Stromal cell of bone marrow (primary cell): ENCODE measurements at regions not wholly inside any gene's neighbourhood (a gene's known extent, or its start where the extent isn't known, plus 50 kb on each side); places are given as distances from the start of the nearest gene placed in this dataset.

Experiments
- DNase-seq: peaks from one replicate; pipeline ENCODE4 v3.0.0-alpha.2; 2012; ENCODE audit warnings: low read depth

GRCh38 chr11:97143463-97143862 lies 753.6 kb downstream of the JRKL start:
- no peak for DNase-seq

- DNase-seq, result no peak
Observed at GRCh38 chr11:97149741-97150140, 759.9 kb downstream of the JRKL start.

- no peak for DNase-seq
Observed at GRCh38 chr11:97157221-97157740, 767.5 kb downstream of the JRKL start.

- no peak for DNase-seq
Observed at GRCh38 chr11:97158243-97158642, 768.4 kb downstream of the JRKL start.

GRCh38 chr11:97163631-97164191 lies 773.9 kb downstream of the JRKL start:
- no peak for DNase-seq

- no peak for DNase-seq
Observed at GRCh38 chr11:97201743-97202612, 812.2 kb downstream of the JRKL start.

GRCh38 chr11:97202613-97203292 lies 812.9 kb downstream of the JRKL start:
- DNase-seq, result no peak

GRCh38 chr11:97218011-97218410 lies 828.2 kb downstream of the JRKL start:
- no peak for DNase-seq

- no peak for DNase-seq
Observed at GRCh38 chr11:97223647-97224046, 833.8 kb downstream of the JRKL start.

GRCh38 chr11:97224396-97224795 lies 834.6 kb downstream of the JRKL start:
- no peak for DNase-seq

- no peak for DNase-seq
Observed at GRCh38 chr11:97225794-97226193, 836.0 kb downstream of the JRKL start.

- DNase-seq, result no peak
Observed at GRCh38 chr11:97229936-97230335, 840.1 kb downstream of the JRKL start.

- no peak for DNase-seq
Observed at GRCh38 chr11:97231231-97231630, 841.4 kb downstream of the JRKL start.

GRCh38 chr11:97234016-97234415 lies 844.2 kb downstream of the JRKL start:
- DNase-seq, result no peak

- no peak for DNase-seq
Observed at GRCh38 chr11:97237151-97237550, 847.3 kb downstream of the JRKL start.

GRCh38 chr11:97247601-97248000 lies 857.8 kb downstream of the JRKL start:
- DNase-seq, result no peak

GRCh38 chr11:97254790-97255189 lies 865.0 kb downstream of the JRKL start:
- no peak for DNase-seq

GRCh38 chr11:97259434-97259833 lies 869.6 kb downstream of the JRKL start:
- no peak for DNase-seq

- no peak for DNase-seq
Observed at GRCh38 chr11:97259884-97260283, 870.1 kb downstream of the JRKL start.

- DNase-seq, result no peak
Observed at GRCh38 chr11:97263183-97263858, 873.5 kb downstream of the JRKL start.

- no peak for DNase-seq
Observed at GRCh38 chr11:97269527-97269926, 879.7 kb downstream of the JRKL start.

- no peak for DNase-seq
Observed at GRCh38 chr11:97279341-97279740, 889.5 kb downstream of the JRKL start.
